Pancreas (tissue), 10 donors: ENCODE measurements at regions not wholly inside any gene's neighbourhood (a gene's known extent, or its start where the extent isn't known, plus 50 kb on each side); places are given as distances from the start of the nearest gene placed in this dataset.
A peak's percentile ranks its signal among the peaks of the same experiment; 100 is the strongest.

Source experiments
- ATAC-seq, 4 donors: fragments of 200-7000 bp; cut with Tn5 transposase; one replicate each; pipeline versions ENCODE4 v1.8.0 to v1.9.1; 2020; ENCODE audit warnings: mild to moderate bottlenecking in 4 of 4, moderate library complexity in 4 of 4
- DNase-seq, 6 donors: peaks; one replicate each; pipeline ENCODE4 v3.0.0-alpha.2; 2020
- FAIRE-seq: peaks from 2 replicates; lab custom pipeline; 2012; peaks lifted over from hg19 to GRCh38; lab: Jason Lieb, UNC
- H3K27ac ChIP-seq, 4 donors: fragments of 200-600 bp; sonication (generic); 1 replicate in 3 of 4; 2 replicates in 1 of 4; pipeline versions ENCODE4 v1.5.0 to v1.8.0; 2020
- H3K27me3 ChIP-seq, 4 donors: fragments of 200-600 bp; one replicate each; pipeline ENCODE4 v1.8.0; 2021
- H3K36me3 ChIP-seq, 3 donors: fragments of 200-600 bp; sonication (generic) in 1 of 3; one replicate each; pipeline versions ENCODE4 v1.5.0 to v1.8.0; 2020 to 2021
- H3K4me1 ChIP-seq, 3 donors: fragments of 200-600 bp; one replicate each; pipeline ENCODE4 v1.8.0; 2021
- H3K4me3 ChIP-seq, 4 donors: fragments of 200-600 bp; sonication (generic) in 2 of 4; one replicate each; pipeline versions ENCODE4 v1.5.0 to v1.8.0; 2020 to 2021
- H3K9me3 ChIP-seq, 4 donors: fragments of 200-600 bp; one replicate each; pipeline ENCODE4 v1.8.0; 2021
- WGBS, 2 donors: extraction: QIAGEN DNeasy Blood & Tissue Kit; methylation state at CpG; one replicate each; pipeline ENCODE4 v1.1.7; 2013; 5-methylcytosine and 5-hydroxymethylcytosine counted together
- intact Hi-C, 3 donors: fragments of 100-400 bp; cut with DNase I; formaldehyde crosslinking; loops; one replicate each; pipeline versions ENCODE4 v1.11.1 to v1.14.2; 2022
- TF ChIP-seq, protein P1 (sequence below), 4 donors: fragments of 200-600 bp; sonication (generic) in 3 of 4; IDR thresholded peaks; one replicate each; pipeline versions ENCODE4 v1.5.0 to v1.8.0; 2021; ENCODE audit warnings: antibody characterized with exemption in 4 of 4
- donor health status: healthy with polysubstance abuse.
- donor health status: DM: no; HTN: no; CAD: no; lungs with moderate emphysema.
- donor health status: DM: no; HTN: no; CAD: no.
- donor health status: control.
- donor health status: control.
- donor health status: Bipolar disorder and iron deficiency.
- donor health status: DM: yes; HTN: yes; CAD: no.
- donor health status: DM: no; HTN: no; CAD: no.
- donor health status: DM: no; HTN: no; CAD: no.
- donor health status: DM: yes; HTN: yes; CAD: no.

DNA sequence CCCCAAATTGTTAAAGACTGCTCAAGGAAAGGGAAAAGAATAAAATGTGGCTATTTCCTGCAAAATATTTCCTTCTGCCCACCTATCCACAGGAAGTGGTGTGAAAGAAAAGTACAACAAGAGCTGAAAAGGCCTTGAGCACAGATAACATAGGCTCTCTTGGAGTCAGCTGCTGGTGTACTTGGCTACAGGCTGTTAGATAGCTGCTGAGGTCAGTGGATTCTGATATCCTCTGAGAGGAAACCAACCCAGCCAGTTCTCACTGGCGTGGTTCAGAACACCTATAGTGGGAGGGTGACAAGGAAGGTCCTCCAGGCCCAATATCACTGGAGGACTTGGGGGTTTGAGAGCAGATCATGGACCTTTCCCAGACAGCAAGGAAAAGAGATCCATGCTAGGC lies 124.4 kb upstream of the GAP43 start:
- no peak for FAIRE-seq
- TF ChIP-seq, protein P1, sequence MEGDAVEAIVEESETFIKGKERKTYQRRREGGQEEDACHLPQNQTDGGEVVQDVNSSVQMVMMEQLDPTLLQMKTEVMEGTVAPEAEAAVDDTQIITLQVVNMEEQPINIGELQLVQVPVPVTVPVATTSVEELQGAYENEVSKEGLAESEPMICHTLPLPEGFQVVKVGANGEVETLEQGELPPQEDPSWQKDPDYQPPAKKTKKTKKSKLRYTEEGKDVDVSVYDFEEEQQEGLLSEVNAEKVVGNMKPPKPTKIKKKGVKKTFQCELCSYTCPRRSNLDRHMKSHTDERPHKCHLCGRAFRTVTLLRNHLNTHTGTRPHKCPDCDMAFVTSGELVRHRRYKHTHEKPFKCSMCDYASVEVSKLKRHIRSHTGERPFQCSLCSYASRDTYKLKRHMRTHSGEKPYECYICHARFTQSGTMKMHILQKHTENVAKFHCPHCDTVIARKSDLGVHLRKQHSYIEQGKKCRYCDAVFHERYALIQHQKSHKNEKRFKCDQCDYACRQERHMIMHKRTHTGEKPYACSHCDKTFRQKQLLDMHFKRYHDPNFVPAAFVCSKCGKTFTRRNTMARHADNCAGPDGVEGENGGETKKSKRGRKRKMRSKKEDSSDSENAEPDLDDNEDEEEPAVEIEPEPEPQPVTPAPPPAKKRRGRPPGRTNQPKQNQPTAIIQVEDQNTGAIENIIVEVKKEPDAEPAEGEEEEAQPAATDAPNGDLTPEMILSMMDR (IDR thresholded peaks at IDR 0.05): no peak
- intact Hi-C loops: no loop called here
- Histone ChIP-seq H3K4me1 (no peaks in the 10 kb centered on the region), H3K27ac (no peak overlapping the region), H3K9me3 (no peaks in the 10 kb centered on the region), H3K36me3 (no peaks in the 10 kb centered on the region), H3K4me3 (no peak overlapping the region), H3K27me3 (no peaks in the 10 kb centered on the region)
- WGBS, 2 donors: 24 to 29% methylated on average over 1 of the region's 1 CpG
- peak; percentile 54 to 76 (median 66) for ATAC-seq
- no peak for DNase-seq

DNA sequence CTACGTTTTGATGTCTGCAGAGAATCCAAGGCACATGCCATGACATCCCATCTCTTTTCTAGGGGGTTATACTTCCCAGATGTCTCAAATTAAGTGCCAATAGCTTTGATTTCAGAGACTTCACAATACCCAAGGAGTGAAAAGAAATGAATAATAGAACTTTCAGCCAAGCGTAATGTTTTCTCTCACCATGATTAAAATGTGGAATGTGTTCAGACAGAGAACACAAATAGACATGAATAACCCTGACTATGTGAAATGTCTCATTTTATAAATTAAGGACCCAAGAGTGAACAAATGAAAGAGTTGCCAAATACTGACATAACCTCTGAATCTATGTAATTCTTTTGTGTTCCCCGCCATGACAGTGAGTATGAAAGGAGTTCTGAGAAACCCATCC lies 123.6 kb upstream of the GAP43 start:
- DNase-seq: no peak
- H3K9me3 ChIP-seq: no peaks in the 10 kb centered on the region
- TF ChIP-seq, protein P1 (IDR thresholded peaks at IDR 0.05): no peak
- intact Hi-C loops: loop anchor here in 1 of 3 donors (5.0 kb wide), 1 partner anchor 32 kb away; no protein-coding TSS in a partner anchor
- no peak overlapping the region for H3K4me3 ChIP-seq
- no peaks in the 10 kb centered on the region for H3K36me3 ChIP-seq
- 97 to 98% methylated on average over 3 of the region's 3 CpGs for WGBS, 2 donors
- no peak for FAIRE-seq
- no peaks in the 10 kb centered on the region for H3K27me3 ChIP-seq
- ATAC-seq: no peak
- H3K27ac ChIP-seq: no peak overlapping the region
- no peaks in the 10 kb centered on the region for H3K4me1 ChIP-seq

DNA sequence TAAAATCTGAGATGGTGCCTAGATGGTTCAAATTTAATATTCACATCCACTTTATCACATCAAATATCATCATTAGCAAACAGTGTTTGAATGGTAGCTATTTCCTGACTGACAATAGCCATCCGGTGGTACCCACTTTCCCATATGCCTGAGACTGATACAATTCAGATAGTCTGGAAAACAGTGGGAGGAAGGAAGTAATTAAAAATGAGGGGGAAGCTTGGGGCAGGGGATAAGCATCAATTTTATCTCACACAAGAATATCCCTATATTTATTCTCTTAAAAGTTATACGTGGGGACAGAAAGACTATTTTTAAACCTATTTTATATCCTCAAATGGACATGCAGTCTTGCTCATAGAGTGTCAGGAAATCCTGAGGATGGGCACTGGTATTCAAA lies 122.5 kb upstream of the GAP43 start:
- TF ChIP-seq, protein P1 (IDR thresholded peaks at IDR 0.05): no peak
- no peak for DNase-seq
- Histone ChIP-seq H3K27ac (no peak overlapping the region), H3K27me3 (no peaks in the 10 kb centered on the region), H3K4me1 (no peaks in the 10 kb centered on the region), H3K9me3 (no peaks in the 10 kb centered on the region), H3K4me3 (no peak overlapping the region), H3K36me3 (no peaks in the 10 kb centered on the region)
- 53 to 58% methylated on average over 2 of the region's 2 CpGs for WGBS, 2 donors
- intact Hi-C loops: loop anchor here in 1 of 3 donors (5.0 kb wide), 1 partner anchor 33 kb away; no protein-coding TSS in a partner anchor
- ATAC-seq: no peak
- FAIRE-seq: no peak

DNA sequence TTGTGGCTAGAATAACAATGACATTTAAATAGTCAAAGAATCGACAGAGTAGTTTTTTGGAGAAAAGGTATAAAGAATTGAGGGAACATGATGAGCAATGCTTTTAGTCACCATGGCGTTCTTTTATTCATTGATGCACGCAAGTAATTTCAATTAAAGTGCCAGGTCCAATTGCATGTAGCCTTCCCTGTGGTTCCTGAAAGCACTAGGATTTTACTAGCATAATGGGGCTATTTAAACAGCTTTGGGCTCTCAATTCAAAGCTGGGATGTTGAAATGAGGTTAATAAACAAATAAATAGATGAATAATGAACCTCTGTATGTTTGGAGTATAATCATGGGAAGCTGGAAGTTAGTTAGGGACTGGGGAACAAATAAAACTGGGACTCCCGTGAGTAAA lies 121.2 kb upstream of the GAP43 start:
- no peak overlapping the region for H3K27ac ChIP-seq
- WGBS, 2 donors: 69 to 74% methylated on average over 4 of the region's 4 CpGs
- TF ChIP-seq, protein P1 (IDR thresholded peaks at IDR 0.05): no peak
- ATAC-seq (no peak), DNase-seq (no peak), FAIRE-seq (no peak)
- H3K36me3 ChIP-seq: no peaks in the 10 kb centered on the region
- H3K9me3 ChIP-seq: no peaks in the 10 kb centered on the region
- no peaks in the 10 kb centered on the region for H3K4me1 ChIP-seq
- intact Hi-C loops: loop anchor here in 1 of 3 donors (5.0 kb wide), 1 partner anchor 35 kb away; no protein-coding TSS in a partner anchor
- no peaks in the 10 kb centered on the region for H3K27me3 ChIP-seq
- H3K4me3 ChIP-seq: no peak overlapping the region

DNA sequence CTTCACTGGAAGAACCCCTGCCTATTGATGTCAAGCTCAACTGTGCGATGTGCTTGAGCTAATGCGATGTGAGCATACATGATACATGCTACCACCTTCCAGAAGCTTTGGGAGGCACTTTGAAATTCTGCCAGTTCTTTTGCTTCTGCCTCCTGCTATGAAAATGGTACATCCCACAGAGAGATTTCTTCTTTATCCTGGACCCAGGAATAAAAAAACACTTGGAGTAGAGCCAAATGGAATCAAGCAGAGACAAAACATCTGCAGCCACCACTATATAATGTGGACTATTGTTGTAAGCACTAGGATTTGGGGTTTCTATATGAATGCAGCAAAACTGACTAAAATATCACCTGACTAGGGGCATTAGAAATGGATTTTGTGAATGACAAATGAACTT lies 119.9 kb upstream of the GAP43 start:
- ATAC-seq: no peak
- TF ChIP-seq, protein P1 (IDR thresholded peaks at IDR 0.05): no peak
- no peak overlapping the region for H3K4me3 ChIP-seq
- intact Hi-C loops: loop anchor here in 1 of 3 donors (5.0 kb wide), 1 partner anchor 36 kb away; no protein-coding TSS in a partner anchor
- H3K27me3 ChIP-seq: no peaks in the 10 kb centered on the region
- H3K27ac ChIP-seq: no peak overlapping the region
- H3K36me3 ChIP-seq: no peaks in the 10 kb centered on the region
- no peaks in the 10 kb centered on the region for H3K4me1 ChIP-seq
- 62 to 92% methylated on average over 2 of the region's 2 CpGs for WGBS, 2 donors
- no peaks in the 10 kb centered on the region for H3K9me3 ChIP-seq
- no peak for DNase-seq
- FAIRE-seq: no peak
